OCI-LY7 (cell line): ENCODE measurements at regions not wholly inside any gene's neighbourhood (a gene's known extent, or its start where the extent isn't known, plus 50 kb on each side); places are given as distances from the start of the nearest gene placed in this dataset.

Experiments used
- EZH2phosphoT487 ChIP-seq: fragments of 200-600 bp; sonication (generic); IDR thresholded peaks from 2 replicates; pipeline ENCODE4 v1.6.1; 2018; ENCODE audit warnings: low read depth, borderline replicate concordance, mild to moderate bottlenecking, mixed run types, antibody characterized with exemption, low read length, moderate library complexity, mixed read lengths
- TF ChIP-seq, protein P1 (sequence below): fragments of 200-600 bp; sonication (generic); conservative IDR thresholded peaks from 2 replicates; pipeline ENCODE4 v1.5.1; 2014; ENCODE audit warnings: mild to moderate bottlenecking, antibody characterized with exemption, low read length, moderate library complexity, mixed read lengths

- TF ChIP-seq, protein P1, sequence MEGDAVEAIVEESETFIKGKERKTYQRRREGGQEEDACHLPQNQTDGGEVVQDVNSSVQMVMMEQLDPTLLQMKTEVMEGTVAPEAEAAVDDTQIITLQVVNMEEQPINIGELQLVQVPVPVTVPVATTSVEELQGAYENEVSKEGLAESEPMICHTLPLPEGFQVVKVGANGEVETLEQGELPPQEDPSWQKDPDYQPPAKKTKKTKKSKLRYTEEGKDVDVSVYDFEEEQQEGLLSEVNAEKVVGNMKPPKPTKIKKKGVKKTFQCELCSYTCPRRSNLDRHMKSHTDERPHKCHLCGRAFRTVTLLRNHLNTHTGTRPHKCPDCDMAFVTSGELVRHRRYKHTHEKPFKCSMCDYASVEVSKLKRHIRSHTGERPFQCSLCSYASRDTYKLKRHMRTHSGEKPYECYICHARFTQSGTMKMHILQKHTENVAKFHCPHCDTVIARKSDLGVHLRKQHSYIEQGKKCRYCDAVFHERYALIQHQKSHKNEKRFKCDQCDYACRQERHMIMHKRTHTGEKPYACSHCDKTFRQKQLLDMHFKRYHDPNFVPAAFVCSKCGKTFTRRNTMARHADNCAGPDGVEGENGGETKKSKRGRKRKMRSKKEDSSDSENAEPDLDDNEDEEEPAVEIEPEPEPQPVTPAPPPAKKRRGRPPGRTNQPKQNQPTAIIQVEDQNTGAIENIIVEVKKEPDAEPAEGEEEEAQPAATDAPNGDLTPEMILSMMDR: no peak
- no peak for TF ChIP-seq EZH2phosphoT487
Observed at GRCh38 chr22:27212617-27213177, 555.3 kb downstream of the MIAT start.
